NCI-H82 treated with DMSO at 0.1 percent for 48 hours (cell line): ENCODE measurements at regions not wholly inside any gene's neighbourhood (a gene's known extent, or its start where the extent isn't known, plus 50 kb on each side); places are given as distances from the start of the nearest gene placed in this dataset.
A peak's percentile ranks its signal among the peaks of the same experiment; 100 is the strongest.
"Not testable (repeated sequence)": the region's sequence is repeated elsewhere in the genome, so short reads cannot be mapped to it uniquely, and the experiment has no call there.

Experiments
- DNase-seq: peaks from one replicate; lab custom pipeline; 2025; ENCODE audit not compliant: unreplicated experiment; lab: John Stamatoyannopoulos, UW

DNA sequence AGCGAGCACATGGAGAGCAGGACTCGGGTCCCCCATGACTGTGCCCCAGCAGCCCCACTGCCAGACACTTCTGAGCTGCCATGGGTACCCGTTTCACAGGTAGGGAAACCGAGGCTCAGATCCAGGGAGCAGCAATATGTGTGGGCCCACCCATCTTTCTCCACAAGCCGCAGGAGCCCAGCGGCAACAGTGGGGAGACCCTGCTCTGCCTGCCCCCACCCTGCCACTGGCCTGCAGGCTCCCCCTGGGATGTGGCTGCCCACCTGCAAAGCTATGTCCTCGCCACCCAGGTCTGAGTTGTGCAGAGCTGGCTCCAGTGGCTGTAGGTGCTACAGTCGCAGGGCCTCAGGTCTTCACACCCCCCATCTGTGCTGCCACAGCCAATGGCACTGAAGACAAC is 50.6 kb upstream of the C1QTNF9B start:
- DNase-seq, result no peak

DNA sequence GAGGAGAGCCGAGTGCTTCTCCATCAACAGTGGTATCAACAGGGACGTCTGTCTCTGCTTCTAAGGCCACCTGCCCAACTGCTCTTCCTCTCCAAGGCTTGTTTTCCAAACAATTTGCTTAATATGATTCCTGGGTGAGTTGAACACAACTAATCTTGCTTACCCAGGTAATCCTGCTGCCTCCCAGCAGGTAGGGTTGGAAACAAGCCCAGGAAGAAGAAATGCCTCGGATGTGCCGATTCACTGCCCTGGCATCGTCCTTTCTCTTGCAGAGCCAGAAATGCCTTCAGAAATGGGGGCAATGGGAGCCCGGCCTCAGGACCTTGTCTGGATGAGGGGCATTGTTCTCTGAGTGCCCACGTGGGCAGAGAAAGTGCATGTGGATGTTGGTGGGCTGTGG is 51.9 kb upstream of the C1QTNF9B start:
- DNase-seq, result no peak

DNA sequence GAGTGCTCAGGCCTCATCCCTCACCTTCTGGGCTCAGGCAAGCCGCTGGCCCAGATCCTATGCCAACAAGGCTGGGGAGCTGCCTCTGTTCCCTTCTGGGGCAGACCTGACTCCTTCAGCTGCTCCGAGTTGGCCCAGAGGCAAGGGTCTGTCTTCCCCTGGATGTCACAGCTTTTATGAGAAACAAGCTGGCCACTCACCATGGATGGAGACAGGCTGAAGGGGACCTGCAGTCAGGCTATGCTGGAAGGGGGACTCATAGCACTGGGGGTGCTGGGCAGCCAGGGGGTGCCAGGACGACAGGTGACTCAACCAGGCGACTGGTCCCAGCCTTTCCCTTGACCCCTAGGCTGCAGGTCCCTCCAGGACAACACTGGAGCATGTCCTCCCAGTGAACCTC is 52.4 kb upstream of the C1QTNF9B start:
- no peak for DNase-seq

DNA sequence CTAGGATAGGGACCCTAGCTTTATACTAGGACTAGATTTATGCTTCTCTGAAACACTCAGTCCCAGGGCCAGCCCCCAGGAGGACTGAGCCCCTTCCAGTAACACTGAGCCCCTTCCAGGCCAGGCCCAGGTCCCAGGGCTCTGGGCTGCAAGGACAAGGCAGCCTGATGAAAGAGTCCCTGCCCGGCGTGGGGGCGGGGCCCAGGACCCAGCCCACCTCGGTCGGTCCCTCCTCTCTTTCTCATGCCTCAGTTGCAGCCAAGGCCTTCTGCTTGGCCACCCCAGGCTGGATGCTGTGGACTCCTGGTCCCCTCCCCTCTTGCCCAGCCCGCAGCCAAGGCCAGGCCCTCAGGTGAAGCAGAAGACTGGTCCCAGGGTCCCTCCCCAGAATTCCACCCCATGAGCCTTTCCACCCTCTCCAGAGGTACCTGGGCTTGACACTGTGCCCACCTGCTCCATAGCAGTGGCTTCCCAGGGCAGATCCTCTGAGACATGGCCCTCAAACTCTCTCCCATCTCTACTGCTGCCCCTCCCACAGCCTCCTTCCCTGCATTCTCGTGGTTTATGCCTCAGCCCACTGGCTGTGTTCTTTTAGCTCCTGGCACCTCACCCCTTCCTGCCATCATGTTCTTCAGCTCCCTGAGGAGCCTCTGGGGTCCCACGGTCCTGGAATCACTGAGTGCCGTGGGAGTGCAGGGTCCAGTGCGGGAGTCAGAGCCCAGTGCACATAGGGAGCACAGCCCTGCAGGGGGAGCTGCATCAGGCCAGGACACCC is 53.6 kb upstream of the C1QTNF9B start:
- DNase-seq, result no peak

DNA sequence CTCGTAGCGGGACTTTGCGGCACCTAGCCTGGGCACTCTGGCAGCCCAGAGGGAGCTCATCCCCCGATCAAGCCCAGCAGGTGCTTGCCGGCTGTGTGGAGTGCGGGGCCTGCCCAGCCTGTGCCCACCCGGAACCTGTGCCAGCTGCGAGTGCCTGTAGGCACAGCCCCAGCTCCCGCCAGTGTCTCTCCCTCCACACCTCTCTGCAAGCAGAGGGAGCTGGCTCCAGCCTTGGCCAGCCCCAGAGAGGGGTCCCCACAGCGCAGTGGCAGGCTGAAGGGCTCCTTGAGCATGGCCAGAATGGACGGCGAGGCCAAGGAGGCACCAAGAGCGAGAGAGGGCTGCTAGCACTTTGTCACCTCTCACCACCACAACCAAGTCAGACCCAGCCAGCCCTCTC is 55.5 kb upstream of the C1QTNF9B start:
- no peak for DNase-seq

DNA sequence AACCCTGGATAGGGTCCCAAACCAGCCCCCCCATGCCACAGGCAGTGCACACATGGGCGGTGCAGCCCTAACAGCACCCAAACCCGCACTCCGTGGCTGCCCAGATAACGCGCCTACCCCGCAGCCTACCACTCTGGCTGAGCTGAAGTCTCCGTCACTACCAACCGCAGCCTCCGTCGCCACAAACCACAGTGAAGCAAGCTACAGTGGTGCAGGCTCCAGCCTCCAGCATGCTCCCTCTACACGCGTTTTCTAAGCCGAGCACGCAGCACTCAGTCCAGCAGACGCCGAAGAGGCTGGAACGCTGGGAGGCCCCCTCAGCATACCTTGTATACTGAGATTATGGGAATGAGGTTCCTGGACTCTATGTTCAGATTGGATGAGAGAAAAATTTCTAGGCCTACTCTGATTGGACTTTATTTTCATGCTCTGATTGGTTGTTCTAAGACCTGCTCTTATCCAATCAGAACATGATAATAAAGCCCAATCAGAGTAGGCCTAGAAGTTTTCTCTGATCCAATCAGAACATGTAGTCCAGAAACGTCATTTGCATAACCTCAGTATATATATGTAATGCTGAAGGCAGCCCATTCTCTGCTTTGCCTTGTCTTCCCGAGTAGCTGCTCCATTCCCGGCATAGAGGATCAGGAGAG is 56.7 kb upstream of the C1QTNF9B start:
- no peak for DNase-seq

DNA sequence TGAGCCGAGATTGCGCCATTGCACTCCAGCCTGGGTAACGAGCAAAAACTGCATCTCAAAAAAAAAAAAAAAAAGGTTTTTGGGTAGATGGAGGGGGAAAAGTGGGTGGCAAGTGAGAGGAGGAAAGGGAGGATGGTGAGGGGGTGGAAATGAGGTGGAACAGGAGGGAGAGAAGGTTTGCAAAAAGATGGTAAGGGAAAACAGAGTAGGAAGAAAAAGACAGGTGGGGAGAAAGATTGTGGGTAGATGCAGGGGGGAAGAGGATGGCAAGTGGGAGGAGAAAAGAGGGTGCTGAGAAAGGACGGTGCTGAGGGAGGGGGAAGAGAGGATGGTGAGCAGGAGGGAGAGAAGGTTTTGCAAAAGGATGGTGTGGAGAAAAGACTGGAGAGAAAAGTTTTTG is 57.8 kb upstream of the C1QTNF9B start:
- no peak for DNase-seq

DNA sequence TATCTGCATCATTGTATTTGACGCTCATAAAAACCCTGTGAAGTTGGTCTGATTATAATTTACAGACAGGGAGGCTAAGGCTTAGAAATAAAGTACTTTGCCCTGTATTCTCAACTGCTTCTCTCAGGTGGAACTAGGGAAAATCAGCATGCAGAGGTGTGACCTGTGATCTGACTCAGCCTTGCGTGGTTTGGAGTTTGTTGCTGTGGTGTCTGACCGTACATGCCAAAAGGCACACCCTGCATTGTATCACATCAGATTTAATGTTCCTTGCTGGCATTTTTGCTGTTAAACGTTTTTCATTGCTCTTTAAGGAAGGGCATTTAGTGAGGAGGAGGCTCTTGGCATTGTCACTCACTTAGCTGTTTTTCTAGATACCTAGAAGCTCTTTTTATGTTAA is 58.8 kb upstream of the C1QTNF9B start:
- no peak for DNase-seq

DNA sequence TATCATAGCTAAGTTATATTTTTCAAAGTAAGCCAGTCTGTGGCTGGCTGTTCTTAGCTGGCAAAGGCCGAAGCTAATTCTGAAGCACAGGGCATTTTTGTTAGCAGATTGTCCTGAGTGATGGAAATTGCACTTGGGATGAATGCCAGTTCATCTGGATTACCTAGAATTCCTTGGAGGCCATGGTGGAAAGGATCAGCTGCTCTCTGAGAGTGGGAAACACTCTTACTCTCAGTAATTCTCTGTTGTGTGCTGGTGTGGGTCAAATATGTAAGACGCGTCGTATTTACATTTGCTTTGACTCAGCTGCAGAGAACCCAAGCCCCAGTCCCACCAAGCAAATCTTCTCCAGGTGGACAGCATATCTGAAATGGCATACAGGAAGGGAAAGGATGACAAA is 60.7 kb upstream of the C1QTNF9B start:
- no peak for DNase-seq

DNA sequence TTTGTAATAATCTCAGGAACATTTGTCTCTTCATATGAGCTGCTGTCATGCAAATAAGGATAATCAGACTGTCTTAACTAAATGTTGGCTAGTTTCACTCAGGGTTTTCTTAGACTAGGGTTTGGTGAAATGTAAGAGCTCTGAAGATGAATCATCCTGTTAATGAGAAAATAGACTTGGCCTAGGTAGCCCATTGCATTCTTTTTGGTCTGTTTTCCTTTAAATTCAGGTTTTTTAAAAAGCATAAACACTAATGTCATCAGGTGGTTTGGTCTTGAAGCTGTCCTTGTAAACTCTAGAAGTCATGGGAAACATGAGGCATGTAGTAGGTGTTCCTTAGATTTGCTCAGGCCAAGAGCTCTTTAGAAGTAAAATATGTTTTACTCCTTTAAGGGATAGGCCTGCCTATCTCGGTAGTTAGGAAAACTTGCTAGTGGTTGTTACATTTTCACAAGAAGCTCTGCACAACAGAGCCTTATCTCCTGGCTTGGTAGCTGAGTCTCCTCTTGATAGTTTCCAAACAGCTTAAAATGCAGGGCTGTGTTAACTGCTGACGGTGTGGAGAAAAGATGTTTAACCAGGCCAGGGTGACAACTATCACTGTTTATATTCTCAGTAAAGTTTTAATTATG is 62.0 kb upstream of the C1QTNF9B start:
- DNase-seq, result no peak

DNA sequence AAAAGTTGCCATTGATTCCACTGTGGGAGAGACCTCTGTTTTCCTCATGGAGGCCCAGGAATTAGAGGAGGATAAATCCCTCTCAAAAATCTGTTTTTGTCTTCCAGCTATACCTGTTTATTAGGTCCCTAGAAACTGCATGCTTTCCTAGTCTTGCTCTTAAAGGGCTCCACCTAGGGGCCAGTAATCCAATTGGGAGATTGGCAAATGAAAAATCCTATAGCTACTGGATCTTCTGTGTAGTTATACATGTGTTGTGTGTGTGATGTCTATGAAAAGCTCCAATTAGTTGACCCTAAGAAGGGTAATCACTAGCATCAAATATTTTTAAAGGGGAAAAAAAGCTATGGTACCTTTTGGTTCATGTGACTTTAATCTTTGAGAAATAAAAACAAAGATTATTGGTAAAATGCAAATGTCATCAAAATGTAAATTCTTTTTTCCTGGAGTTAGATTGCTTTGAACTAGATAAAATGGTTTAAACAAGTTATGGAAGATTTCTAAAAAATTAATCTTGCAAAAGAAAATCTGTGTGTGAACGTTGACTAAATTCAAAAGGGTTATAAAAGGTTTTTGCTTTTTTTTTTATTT is 63.4 kb upstream of the C1QTNF9B start:
- DNase-seq, result peak; percentile 73

DNA sequence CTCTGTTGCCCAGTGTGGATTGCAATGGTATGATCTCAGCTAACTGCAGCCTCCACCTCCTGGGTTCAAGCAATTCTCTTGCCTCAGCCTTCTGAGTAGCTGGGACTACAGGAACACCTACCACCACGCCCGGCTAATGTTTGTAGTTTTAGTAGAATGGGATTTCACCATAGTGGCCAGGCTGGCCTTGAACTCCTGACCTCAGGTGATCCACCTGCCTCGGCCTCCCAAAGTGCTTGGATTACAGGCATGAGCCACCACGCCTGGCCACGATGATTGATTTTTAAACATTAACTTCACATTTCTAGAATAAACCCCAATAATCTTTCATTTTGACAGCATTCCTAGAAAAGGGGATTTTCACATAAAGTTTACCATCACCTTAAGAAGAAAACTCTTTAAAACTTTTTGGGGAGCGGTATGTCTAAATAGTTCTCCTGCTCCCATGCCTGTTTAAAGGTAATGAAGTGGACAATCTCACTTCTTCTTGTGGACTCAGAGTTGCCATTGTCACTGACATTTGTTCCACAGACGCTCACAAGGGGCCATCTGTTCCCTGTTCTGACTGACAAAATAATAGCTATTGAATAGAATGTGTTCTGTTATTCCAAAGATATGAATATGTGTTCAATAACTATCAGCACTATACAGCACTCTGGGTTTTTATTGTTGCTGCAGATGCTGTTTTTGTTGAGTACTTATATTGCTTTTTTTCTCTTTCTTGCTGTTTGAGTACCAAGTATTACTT is 66.1 kb upstream of the C1QTNF9B start:
- DNase-seq, result no peak

DNA sequence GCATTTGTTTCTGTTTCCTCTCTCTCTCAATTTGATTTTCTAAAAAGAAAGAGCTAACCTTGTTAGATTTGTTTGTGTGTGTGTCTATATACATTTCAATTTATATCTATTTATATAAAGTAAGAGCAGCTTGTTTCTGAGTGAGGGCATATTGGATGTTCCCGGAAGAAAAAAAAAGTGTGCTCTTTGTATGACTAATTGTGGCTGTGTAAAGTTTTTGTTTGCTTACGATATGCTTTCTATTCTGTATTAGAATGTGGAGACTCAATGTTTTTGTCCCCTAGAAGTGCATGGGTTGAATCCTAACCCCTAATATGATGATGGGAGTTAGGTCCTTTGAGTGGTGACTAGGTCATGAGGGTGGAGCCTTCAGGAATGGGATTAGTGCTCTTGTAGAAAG is 66.6 kb upstream of the C1QTNF9B start:
- no peak for DNase-seq

DNA sequence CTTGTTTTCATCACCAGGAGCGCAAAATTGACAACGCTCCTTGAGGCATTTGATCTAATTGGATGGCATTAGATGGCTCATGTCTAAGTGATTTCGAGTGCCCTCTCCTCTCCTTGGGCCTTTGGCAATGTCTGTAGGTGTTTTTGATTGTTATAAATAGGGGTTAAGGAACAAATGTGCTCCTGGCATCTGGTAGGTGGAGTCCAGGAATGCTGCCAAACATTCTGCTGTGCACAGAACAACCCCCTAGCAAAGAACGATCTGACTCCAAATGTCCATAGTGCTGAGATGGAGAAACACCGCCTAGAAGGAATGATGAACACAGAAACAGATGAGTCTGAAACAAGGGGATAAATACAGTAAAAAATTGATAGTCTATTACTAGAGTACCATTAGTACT is 68.0 kb upstream of the C1QTNF9B start:
- no peak for DNase-seq

DNA sequence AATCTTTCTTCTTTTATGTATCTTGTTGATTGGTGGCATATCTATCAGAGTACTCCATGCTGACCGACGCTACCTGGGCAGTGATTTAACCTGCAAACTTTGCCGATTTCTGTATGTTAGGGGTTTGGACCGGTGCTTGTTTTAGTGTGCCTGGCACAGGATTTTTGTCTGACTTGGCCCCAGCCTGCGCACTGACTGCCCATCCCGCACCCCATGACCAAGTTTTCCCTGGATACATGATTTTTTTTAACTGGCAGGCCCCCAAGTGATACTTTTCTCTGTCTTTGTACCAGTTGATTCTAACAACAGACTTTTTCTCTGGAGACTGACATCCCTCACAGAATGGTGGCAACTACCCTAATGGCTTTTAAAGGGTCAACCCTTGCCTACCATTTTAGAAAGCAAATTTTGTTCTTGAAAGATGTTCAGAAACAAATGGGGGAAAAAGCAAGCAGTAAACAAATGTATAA is 69.0 kb upstream of the C1QTNF9B start:
- no peak for DNase-seq

DNA sequence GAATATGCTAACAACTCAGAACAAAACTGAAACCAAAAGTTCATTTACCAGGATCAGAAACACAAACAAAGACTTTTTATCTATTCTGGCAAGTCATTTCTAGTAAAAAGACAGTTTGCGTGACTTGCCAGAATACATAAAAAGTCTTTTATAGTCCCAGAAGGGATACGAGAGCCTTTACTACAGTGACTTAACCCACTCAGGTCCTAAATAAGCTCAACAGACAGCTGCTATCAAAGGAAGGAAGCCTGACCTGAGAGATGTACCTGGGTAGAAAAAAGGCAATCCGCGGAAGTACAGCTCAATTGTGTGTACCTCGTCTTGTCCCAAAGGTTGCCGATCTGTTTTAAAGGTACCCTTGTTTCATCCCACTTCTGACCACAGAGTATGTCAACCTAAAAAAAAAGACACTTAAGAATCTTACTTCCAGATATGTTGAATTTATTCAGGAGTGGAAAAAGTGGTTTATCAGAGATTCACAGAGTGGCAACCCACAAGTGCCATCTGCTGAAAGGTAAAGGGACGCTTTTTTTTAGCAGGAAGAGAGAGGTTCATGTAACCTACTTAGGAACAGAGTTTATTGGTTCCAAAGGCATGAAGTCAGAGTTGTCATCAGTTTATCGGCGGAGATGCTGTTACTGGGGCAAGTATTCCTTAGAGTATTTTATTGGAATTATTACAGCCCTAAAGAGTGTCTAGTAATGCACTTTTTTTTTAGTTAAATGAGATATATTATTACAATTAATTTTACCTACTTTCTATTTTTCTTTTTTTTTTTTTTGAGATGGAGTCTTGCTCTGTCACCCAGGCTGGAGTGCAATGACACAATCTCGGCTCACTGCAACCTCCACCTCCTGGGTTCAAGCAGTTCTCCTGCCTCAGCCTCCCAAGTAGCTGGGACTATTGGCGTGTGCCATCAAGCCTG is 69.7 kb upstream of the C1QTNF9B start:
- DNase-seq, result no peak

DNA sequence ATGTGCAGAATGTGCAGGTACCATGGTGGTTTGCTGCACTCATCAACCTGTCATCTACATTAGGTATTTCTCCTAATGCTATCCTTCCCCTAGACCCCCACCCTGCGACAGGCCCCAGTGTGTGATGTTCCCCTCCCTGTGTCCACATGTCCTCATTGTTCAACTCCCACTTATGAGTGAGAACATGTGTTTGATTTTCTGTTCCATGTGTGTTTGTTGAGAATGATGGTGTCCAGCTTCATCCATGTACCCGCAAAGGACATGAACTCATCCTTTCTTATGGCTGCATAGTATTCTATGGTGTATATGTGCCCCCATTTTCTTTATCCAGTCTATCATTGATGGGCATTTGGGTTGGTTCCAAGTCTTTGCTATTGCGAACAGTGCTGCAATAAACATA is 70.5 kb upstream of the C1QTNF9B start:
- DNase-seq, result not testable (repeated sequence)

DNA sequence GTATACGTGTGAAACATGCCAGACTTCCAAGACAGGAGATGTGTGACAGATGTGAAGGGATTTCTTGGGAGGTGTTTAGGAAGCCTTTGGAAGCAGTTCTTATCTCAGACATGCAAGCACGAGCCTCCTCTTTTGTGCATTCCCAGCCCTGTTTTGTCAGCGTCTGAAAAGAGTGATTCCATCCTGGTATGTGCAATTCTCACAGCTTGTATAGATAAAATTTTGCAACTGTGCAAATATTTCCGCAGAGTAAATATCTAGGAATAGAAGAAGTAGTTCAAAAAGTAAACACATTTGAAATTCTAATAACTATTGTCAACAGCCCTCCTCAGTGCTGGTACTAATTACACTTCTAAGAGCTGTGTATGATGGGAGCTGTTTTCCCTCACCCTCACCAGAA is 72.3 kb upstream of the C1QTNF9B start:
- DNase-seq, result peak; percentile 43

DNA sequence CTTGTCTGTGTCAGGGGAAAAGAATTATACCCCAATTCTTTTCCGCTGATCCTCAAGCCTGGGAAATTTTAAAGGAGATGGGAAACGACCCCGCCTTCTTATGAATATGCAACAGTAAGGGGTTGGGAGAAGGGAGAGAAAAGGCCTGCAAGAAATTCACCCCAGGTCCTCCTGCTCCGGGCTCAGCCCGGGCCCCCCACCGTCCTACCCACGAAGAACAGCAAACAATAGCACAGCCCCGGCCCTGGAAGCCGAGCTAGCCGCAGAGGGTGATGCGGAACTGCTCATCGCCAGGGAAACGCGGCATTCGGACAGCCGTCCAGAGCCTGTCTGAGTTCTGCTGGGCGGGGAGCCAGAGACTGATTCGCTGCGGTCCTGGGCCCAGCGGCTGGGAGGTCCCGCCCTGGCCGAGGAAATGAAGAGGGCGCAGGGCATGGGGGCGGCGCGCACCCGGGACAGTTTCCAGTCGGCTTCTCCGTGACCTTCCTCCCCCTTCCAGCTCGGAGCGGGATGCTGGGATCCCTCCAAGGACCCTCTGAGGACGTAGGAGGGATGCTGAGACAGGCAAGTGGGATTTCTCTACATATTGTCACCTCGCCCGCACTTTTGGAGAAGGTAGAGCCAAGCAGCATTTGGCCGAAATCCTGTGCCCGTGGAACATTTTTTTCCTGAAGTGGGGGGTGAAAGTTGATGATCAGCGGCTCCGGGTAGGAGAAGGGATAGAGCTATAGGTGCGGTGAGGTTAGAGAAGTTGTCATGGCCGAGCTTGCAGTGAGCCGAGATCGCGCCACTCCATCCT is 82.3 kb upstream of the C1QTNF9B start:
- no peak for DNase-seq
